Gastrocnemius medialis (tissue), 4 donors: ENCODE measurements at regions not wholly inside any gene's neighbourhood (a gene's known extent, or its start where the extent isn't known, plus 50 kb on each side); places are given as distances from the start of the nearest gene placed in this dataset.

Source experiments
- POLR2A ChIP-seq, 2 donors: fragments of 450-650 bp; IDR thresholded peaks; one replicate each; pipeline ENCODE4 v1.6.1; 2017; ENCODE audit warnings: antibody characterized with exemption in 2 of 2, mild to moderate bottlenecking in 2 of 2, moderate library complexity in 2 of 2
- TF ChIP-seq, protein P1 (sequence below), 5 experiments: fragments of 450-650 bp in 3 of 5; fragments of 200-600 bp in 2 of 5; sonication (generic) in 2 of 5; IDR thresholded peaks in 4 of 5; conservative IDR thresholded peaks in 1 of 5; 1 replicate in 4 of 5; 2 replicates in 1 of 5; pipeline ENCODE4 v1.5.1; 2016 to 2019; ENCODE audit warnings: antibody characterized with exemption in 5 of 5, mild to moderate bottlenecking in 3 of 5, moderate library complexity in 3 of 5

DNA sequence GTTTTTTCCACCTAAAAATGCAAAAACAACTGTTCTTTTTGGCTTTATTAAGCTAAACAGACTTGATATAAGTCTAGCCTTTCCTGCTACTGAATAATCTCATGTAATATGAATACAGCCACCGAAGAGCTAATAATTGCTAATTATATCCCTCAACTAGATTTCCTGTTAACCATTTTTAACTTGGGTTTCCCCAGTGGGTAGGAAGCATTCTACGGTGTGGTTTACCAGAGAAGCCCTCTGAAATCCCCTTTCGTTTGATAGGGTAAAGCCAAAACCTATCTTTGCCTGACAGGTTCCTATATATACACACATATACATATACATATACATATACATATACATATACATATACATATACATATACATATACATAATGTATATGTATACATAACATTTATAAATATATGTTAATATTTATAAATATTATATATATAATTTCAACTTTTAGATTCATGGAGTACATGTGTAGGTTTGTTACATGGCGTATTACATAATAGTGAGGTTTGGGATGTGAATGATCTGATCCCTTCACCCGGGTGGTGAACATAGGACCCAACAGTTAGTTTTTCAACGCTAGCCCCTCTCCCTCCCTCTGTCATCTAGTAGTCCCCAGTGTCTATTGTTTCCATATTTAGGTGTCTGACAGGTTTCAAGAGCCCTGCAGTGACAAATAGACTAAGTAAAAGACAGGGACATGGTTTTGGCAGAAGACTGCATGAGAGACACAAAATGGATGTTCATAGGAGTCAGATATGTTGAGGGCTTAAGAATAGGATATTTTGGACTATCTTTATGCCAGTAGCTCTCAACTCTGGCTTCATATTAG, 62.4 kb downstream of the ATXN3L start:
- TF ChIP-seq, protein P1, sequence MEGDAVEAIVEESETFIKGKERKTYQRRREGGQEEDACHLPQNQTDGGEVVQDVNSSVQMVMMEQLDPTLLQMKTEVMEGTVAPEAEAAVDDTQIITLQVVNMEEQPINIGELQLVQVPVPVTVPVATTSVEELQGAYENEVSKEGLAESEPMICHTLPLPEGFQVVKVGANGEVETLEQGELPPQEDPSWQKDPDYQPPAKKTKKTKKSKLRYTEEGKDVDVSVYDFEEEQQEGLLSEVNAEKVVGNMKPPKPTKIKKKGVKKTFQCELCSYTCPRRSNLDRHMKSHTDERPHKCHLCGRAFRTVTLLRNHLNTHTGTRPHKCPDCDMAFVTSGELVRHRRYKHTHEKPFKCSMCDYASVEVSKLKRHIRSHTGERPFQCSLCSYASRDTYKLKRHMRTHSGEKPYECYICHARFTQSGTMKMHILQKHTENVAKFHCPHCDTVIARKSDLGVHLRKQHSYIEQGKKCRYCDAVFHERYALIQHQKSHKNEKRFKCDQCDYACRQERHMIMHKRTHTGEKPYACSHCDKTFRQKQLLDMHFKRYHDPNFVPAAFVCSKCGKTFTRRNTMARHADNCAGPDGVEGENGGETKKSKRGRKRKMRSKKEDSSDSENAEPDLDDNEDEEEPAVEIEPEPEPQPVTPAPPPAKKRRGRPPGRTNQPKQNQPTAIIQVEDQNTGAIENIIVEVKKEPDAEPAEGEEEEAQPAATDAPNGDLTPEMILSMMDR (IDR thresholded peaks at IDR 0.05 in 4 of 5, conservative IDR thresholded peaks at IDR 0.05 in 1 of 5): no peak
- TF ChIP-seq POLR2A (IDR thresholded peaks at IDR 0.05): no peak
